NCI-H1436 (cell line): ENCODE measurements at regions not wholly inside any gene's neighbourhood (a gene's known extent, or its start where the extent isn't known, plus 50 kb on each side); places are given as distances from the start of the nearest gene placed in this dataset.
"Not testable (repeated sequence)": the region's sequence is repeated elsewhere in the genome, so short reads cannot be mapped to it uniquely, and the experiment has no call there.

Source experiments
- DNase-seq: peaks from one replicate; lab custom pipeline; 2025; lab: John Stamatoyannopoulos, UW

- DNase-seq, result no peak
Measured at GRCh38 chr16:11414815-11415775, 69.8 kb downstream of the RMI2 start.

- DNase-seq, result no peak
Measured at GRCh38 chr16:11416228-11417001, 71.2 kb downstream of the RMI2 start.

DNA sequence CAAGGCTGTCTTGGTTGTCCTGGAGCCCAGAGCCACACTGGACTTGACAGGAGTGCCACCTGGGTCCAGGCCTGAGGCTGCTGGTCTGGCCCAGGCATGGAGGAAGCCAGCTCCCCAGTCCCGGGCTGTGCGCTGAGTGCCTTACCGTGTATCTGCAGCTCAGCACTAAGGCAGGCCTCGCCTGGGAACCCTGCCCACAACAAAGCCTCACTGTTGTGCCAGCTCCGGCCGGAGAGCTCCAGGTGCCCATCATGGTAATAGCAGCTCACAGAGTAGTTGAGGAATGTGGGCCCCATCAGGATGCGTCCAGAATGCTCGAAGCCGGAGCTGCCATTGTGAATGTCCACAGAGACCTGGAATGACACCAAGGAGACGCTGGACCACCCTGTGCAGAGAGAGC, 72.2 kb downstream of the RMI2 start:
- no peak for DNase-seq

GRCh38 chr16:11418506-11418905, 73.2 kb downstream of the RMI2 start:
- DNase-seq, result no peak

GRCh38 chr16:11420067-11420466, 74.8 kb downstream of the RMI2 start:
- DNase-seq, result not testable (repeated sequence)

- no peak for DNase-seq
Measured at GRCh38 chr16:11420895-11421294, 75.6 kb downstream of the RMI2 start.

GRCh38 chr16:11422381-11423314, 77.4 kb downstream of the RMI2 start:
- no peak for DNase-seq

- DNase-seq, result no peak
Measured at GRCh38 chr16:11423315-11424117, 78.3 kb downstream of the RMI2 start.

- DNase-seq, result no peak
Measured at GRCh38 chr16:11424118-11424460, 78.8 kb downstream of the RMI2 start.

DNA sequence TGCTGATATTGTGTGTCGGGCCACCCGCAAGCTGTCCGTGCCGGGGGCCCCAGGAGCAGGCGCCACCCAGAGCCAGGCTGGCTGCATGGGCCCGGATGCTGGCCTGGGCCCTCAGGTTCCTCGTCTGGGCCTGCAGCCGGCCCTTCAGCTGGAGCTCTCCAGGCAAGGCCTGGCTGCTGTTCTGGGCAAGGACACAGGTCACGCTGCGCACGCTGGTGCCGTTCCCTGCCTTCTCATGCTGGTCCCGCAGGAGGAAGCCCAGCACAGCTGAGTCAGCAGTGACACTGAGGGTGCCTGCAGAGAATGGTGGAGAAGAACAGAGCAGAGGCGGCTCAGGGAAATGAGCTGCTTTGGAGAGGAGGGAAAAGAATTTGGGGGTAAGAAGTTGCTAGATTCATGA, 79.9 kb downstream of the RMI2 start:
- DNase-seq, result no peak

DNA sequence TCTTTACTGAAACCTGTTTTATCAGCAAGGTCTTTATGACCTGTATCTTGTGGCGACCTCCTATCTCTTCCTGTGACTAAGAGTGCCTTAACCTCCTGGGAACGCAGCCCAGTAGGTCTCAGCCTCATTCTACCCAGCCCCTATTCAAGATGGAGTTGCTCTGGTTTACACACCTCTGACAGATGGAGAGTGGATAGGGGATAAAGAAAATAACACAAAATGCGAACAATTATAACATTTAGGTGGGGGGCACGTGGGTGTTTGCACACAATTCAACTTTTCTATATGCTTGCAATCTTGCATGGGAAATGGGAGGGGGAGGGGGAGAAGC, 83.3 kb downstream of the RMI2 start:
- DNase-seq, result no peak

DNA sequence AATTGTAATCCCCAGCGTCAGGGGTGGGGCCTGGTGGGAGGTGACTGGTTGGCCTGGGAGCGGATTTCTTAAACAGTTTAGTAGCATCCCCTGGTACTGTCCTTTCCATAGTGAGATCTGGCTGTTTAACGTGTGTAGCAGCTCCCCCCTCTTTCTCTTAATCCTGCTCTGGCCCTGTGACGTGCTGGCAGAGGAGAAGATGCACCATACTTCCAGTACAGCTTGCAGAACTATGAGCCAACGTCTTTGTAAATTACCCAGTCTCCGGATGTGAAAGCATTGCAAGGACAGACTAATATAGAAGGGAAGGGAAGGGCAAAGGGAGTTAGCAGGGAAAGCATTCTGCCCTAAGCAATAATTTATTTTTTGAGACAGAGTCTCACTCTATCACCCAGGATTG, 83.9 kb downstream of the RMI2 start:
- DNase-seq, result no peak

- DNase-seq, result no peak
Measured at GRCh38 chr16:11429823-11430222, 84.6 kb downstream of the RMI2 start.

DNA sequence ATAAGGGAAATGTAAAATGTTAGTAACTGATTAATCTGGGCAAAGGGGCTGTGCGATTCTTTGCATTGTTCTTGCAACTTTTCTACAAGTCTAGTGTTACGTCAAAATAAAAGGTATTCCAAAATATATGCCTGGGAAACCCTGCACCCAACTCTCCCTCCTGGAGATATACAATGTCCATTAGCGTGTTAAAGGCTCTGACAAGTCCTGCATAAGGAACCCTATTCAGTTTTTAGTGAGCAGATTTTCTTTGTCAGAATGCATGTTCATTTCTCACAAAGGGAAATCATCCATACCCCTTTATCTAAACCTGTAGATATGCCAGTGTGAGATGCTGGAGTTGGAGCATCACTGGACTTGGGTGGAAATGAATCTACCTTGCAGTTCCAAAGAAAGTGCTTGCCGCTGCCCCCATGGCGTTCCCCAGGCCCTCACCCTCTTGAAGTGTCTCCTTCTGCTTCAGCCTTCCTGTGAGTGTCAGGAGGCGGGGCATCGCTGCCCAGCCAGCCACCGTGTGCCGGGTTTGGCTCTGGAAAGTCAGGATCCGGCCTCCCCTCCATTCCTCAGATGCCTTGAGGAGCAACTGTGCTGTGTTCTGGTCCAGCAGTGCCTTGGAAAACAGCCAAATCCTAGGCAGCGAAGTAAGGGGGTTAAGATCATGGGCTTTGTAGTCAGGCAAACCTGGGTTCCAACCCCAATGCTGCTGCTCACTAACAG, 85.5 kb downstream of the RMI2 start:
- no peak for DNase-seq

GRCh38 chr16:11431915-11432465, 86.7 kb downstream of the RMI2 start:
- DNase-seq, result no peak

DNA sequence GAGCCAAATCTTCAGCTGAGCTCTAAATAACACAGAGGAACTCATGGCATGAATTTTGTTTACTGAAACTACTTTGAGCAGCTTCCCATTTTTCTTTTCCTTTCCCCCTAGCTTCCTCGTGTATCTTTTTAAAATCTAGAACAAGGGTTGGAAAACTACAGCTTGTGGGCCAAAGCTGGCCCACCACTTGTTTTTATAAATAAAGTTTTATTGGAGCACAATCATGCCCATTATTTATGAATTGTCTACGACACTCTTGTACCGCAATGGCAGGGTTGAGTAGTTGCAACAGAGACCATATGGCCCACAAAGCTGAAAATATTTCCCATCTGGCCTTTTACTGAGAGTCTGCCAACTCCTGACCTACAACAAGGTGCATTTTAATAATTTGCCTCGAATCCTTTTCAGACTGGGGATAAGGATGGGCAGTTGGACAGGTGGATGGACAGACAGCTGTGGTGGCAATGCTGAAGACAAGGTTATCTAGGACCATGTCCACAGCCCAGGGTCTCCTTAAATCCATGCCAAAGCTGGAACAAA, 87.7 kb downstream of the RMI2 start:
- no peak for DNase-seq

GRCh38 chr16:11435576-11435975, 90.3 kb downstream of the RMI2 start:
- no peak for DNase-seq

GRCh38 chr16:11437069-11437468, 91.8 kb downstream of the RMI2 start:
- no peak for DNase-seq

DNA sequence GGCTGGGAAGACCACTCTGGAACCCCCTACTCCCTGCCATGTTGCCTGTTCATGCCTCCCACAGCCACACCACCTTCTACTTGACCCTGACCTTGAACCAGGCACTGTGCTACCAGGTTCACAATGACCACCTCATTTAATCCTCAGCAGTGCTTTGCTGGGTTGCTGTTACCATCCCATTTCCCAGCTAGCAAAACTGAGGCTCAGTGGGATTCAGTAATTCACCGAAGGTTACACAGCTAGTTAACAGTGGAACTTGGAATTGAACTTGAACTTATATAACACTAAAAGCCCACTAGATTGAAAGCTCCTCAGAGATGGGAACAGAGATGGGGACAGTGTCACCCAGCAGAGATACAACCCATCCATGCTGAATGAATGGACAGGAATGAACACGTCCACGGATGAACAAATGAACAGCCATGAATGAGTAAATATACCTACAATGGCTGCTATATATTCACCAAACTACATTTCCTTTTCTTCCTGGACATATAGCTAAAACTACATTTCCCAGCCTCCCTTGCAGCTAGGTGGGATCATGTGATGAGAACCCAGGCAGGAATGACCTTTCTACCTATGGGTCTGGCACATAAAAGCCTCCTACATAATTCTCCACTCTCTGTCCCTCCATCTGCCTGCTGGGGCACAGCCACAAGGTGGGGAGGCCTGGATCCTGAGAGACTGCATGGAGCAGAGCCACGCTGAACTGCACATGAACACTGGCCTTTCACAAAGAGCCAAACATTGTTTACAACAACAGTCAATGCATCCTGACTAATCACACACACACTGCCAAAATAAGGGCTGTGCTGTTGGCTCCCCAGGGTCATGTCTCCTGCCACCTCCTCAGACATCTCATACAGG, 94.8 kb downstream of the RMI2 start:
- no peak for DNase-seq
